ENCODE measurements at regions not wholly inside any gene's neighbourhood (a gene's known extent, or its start where the extent isn't known, plus 50 kb on each side); places are given as distances from the start of the nearest gene placed in this dataset.
A peak's percentile ranks its signal among the peaks of the same experiment; 100 is the strongest.
"Not testable (repeated sequence)": the region's sequence is repeated elsewhere in the genome, so short reads cannot be mapped to it uniquely, and the experiment has no call there.

DNA sequence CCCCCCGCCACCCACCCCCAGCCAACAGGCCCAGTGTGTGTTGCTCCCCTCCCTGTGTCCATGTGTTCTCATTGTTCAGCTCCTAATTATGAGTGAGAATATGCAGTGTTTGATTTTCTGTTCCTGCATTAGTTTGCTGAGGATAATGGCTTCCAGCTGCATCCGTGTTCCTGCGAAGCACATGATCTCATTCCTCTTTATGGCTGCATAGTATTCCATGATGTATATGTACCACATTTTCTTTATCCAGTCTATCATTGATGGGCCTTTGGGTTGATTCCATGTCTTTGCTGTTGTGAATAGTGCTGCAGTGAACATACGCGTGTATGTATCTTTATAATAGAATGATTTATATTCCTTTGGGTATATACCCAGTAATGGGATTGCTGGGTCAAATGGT is 68.8 kb upstream of the TNRC6B start:
- POLR2A ChIA-PET: interaction anchor here (0.6 to 0.8 kb wide), 4 partner anchors 9 to 241 kb away, joined by 4 to 8 read pairs (median 6); no protein-coding TSS in a partner anchor
- H3K27ac Mint-ChIP-seq: peak overlapping the region in 1 of 2 donors; percentile 31

DNA sequence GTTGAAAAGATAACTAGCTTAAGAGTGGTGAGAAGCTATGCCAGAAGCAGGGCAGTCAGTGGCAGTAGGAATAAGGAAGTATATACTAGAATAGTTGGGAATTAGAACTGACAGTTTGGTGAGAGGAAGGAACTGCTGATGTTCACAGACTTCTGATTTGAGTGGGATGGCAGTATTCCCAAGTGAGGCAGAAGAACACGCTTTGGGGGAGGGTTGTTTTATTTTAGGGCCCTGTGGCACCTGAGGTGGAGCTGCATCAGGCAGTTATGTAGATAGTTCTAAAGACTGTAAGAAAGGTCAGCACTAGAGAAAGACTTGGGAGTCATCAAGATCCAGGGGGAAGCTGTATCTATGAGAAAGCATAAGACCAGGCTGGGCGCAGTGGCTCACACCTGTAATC is 66.3 kb upstream of the TNRC6B start:
- Histone ChIP-seq H3K36me3 (ENCODE audit: control insufficient read depth in 2 of 2, extremely low read depth in 1 of 2, insufficient read depth in 1 of 2, low read length in 1 of 2) (no peaks in the 10 kb centered on the region), H3K27ac (ENCODE audit: low read length) (no peak overlapping the region), H3K27me3 (replicated peaks in 1 of 2; ENCODE audit: control insufficient read depth in 2 of 2, extremely low read depth in 1 of 2, insufficient read depth in 2 of 2, low read length in 1 of 2) (no peaks in the 10 kb centered on the region), H3K9me3 (no peaks in the 10 kb centered on the region), H3K4me3 (ENCODE audit: control insufficient read depth in 1 of 2, extremely low read depth in 1 of 2, low read length in 1 of 2) (no peak overlapping the region), H3K4me1 (ENCODE audit: control insufficient read depth in 1 of 2, extremely low read depth in 1 of 2, insufficient read depth in 2 of 2, low read length in 2 of 2) (peaks cover 39 to 67% of the 10 kb centered on the region in 2 experiments)
- POLR2A ChIA-PET: no interaction called here
- 100% methylated on average over 2 of the region's 2 CpGs for WGBS (ENCODE audit: insufficient coverage)
- CTCF ChIA-PET: interaction anchor here in 1 of 2 donors (0.5 kb wide), 1 partner anchor 33 kb away, joined by 5 read pairs; no protein-coding TSS in a partner anchor
- Mint-ChIP-seq H3K9me3 (no peaks in the 10 kb centered on the region), H3K27ac (peak overlapping the region; percentile 25 to 53), H3K4me3 (peak overlapping the region in 1 of 3 donors; percentile 43), H3K36me3 (peaks cover 2% of the 10 kb centered on the region), H3K4me1 (peaks cover 93 to 98% (median 94%) of the 10 kb centered on the region in 3 donors), H3K27me3 (no peaks in the 10 kb centered on the region)
- DNase-seq (no peak), ATAC-seq (replicated peaks in 1 of 4) (no peak)

More for the DNA sequence above, 68.8 kb upstream of the TNRC6B start:
- H3K9me3 ChIP-seq; H3K4me3 ChIP-seq (ENCODE audit: control insufficient read depth in 1 of 2, extremely low read depth in 1 of 2, low read length in 1 of 2); H3K9me3 Mint-ChIP-seq; H3K27me3 Mint-ChIP-seq; ATAC-seq (replicated peaks in 1 of 4); H3K36me3 Mint-ChIP-seq; CTCF ChIA-PET; H3K36me3 ChIP-seq (ENCODE audit: control insufficient read depth in 2 of 2, extremely low read depth in 1 of 2, insufficient read depth in 1 of 2, low read length in 1 of 2); H3K27me3 ChIP-seq (replicated peaks in 1 of 2; ENCODE audit: control insufficient read depth in 2 of 2, extremely low read depth in 1 of 2, insufficient read depth in 2 of 2, low read length in 1 of 2); DNase-seq; H3K27ac ChIP-seq (ENCODE audit: low read length): not testable (repeated sequence)
- peaks cover 18 to 45% of the 10 kb centered on the region in 2 experiments for H3K4me1 ChIP-seq (ENCODE audit: control insufficient read depth in 1 of 2, extremely low read depth in 1 of 2, insufficient read depth in 2 of 2, low read length in 2 of 2)
- peak overlapping the region in 1 of 3 donors; percentile 81 for H3K4me3 Mint-ChIP-seq
- WGBS (ENCODE audit: insufficient coverage): no CpG with 5 or more reads among the region's 5 CpGs
- peaks cover 94 to 97% (median 94%) of the 10 kb centered on the region in 3 donors for H3K4me1 Mint-ChIP-seq

DNA sequence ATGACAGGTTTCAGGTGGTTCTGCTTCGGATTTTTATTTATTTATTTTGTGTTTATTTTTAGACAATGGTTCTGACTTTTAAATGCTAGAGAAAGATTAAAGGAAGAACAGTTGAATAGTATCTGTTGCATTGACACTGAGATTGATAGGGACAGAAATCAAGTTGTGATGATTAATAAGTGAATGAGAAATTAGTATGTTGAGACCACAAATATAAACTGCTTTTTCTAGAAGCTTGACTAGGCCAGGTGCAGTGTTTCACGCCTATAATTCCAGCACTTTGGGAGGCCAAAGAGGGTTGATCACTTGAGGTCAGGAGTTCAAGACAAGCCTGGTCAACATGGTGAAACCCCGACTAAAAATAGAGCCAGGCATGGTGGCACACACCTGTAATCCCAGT is 65.1 kb upstream of the TNRC6B start:
- Histone ChIP-seq H3K36me3 (ENCODE audit: control insufficient read depth in 2 of 2, extremely low read depth in 1 of 2, insufficient read depth in 1 of 2, low read length in 1 of 2) (no peaks in the 10 kb centered on the region), H3K27me3 (replicated peaks in 1 of 2; ENCODE audit: control insufficient read depth in 2 of 2, extremely low read depth in 1 of 2, insufficient read depth in 2 of 2, low read length in 1 of 2) (no peaks in the 10 kb centered on the region), H3K4me3 (ENCODE audit: control insufficient read depth in 1 of 2, extremely low read depth in 1 of 2, low read length in 1 of 2) (no peak overlapping the region), H3K27ac (ENCODE audit: low read length) (no peak overlapping the region), H3K9me3 (no peaks in the 10 kb centered on the region), H3K4me1 (ENCODE audit: control insufficient read depth in 1 of 2, extremely low read depth in 1 of 2, insufficient read depth in 2 of 2, low read length in 2 of 2) (peaks cover 44 to 71% of the 10 kb centered on the region in 2 experiments)
- no peak for ATAC-seq (replicated peaks in 1 of 4)
- no peaks in the 10 kb centered on the region for H3K9me3 Mint-ChIP-seq
- 83% methylated on average over 1 of the region's 3 CpGs for WGBS (ENCODE audit: insufficient coverage)
- no peaks in the 10 kb centered on the region for H3K27me3 Mint-ChIP-seq
- H3K4me3 Mint-ChIP-seq: peak overlapping the region in 1 of 3 donors; percentile 20
- peaks cover 94 to 98% (median 95%) of the 10 kb centered on the region in 3 donors for H3K4me1 Mint-ChIP-seq
- DNase-seq: no peak
- H3K36me3 Mint-ChIP-seq: peaks cover 2% of the 10 kb centered on the region
- peak overlapping the region; percentile 66 to 69 for H3K27ac Mint-ChIP-seq
- CTCF ChIA-PET: interaction anchor here in 1 of 2 donors (0.5 kb wide), 1 partner anchor 81 kb away, joined by 3 read pairs; no protein-coding TSS in a partner anchor
- POLR2A ChIA-PET: no interaction called here

DNA sequence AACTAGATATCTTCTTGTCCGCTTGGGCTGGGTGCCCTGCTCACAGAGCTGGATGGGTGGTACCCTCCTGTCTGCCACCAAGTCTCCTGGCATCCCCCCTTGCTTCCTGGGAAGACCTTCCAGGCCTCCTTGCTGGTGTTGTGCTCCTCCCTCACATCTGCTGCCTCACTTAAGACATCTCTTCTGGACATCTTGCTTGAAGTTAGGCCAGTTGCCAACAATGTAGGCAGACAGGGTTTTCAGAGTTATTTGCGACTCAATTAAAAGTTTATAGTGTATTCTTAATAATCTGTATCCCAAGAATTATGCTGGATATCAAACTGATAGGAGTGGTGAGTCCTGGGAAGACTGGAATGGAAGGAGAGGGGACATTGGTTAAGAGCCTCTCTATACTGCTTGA is 64.0 kb upstream of the TNRC6B start:
- no peaks in the 10 kb centered on the region for H3K27me3 ChIP-seq (replicated peaks in 1 of 2; ENCODE audit: control insufficient read depth in 2 of 2, extremely low read depth in 1 of 2, insufficient read depth in 2 of 2, low read length in 1 of 2)
- peaks cover 4% of the 10 kb centered on the region for H3K36me3 Mint-ChIP-seq
- no CpG with 5 or more reads among the region's 2 CpGs for WGBS (ENCODE audit: insufficient coverage)
- peaks cover 0 to 4% of the 10 kb centered on the region in 2 donors for H3K36me3 ChIP-seq (ENCODE audit: control insufficient read depth in 2 of 2, extremely low read depth in 1 of 2, insufficient read depth in 1 of 2, low read length in 1 of 2)
- H3K9me3 ChIP-seq: no peaks in the 10 kb centered on the region
- H3K9me3 Mint-ChIP-seq: no peaks in the 10 kb centered on the region
- peak overlapping the region in 1 of 3 donors; percentile 22 for H3K4me3 Mint-ChIP-seq
- H3K4me1 Mint-ChIP-seq: peaks cover 94 to 98% (median 94%) of the 10 kb centered on the region in 3 donors
- peak overlapping the region; percentile 30 for H3K27ac ChIP-seq (ENCODE audit: low read length)
- ChIA-PET CTCF (no interaction called here), POLR2A (no interaction called here)
- peaks cover 47 to 64% of the 10 kb centered on the region in 2 experiments for H3K4me1 ChIP-seq (ENCODE audit: control insufficient read depth in 1 of 2, extremely low read depth in 1 of 2, insufficient read depth in 2 of 2, low read length in 2 of 2)
- DNase-seq (no peak), ATAC-seq (replicated peaks in 1 of 4) (no peak)
- H3K27me3 Mint-ChIP-seq: no peaks in the 10 kb centered on the region
- no peak overlapping the region for H3K4me3 ChIP-seq (ENCODE audit: control insufficient read depth in 1 of 2, extremely low read depth in 1 of 2, low read length in 1 of 2)
- H3K27ac Mint-ChIP-seq: peak overlapping the region; percentile 58 to 66

DNA sequence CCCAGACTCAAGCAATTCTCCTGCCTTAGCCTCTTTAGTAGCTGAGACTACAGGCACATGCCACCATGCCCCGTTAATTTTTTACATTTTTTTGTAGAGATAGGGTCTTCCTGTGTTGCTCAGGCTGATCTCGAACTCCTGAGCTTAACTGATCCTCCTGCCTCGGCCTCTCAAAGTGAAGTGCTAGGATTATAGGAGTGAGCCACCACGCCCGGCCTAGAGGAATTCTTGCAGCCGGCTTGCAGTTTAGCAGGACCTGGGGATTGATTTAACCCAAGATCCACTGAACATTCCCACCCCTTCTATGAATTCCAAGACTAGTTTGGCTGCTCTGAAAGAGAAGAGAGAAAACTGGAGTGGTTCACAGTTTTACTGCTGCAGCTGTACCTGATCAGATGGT is 63.3 kb upstream of the TNRC6B start:
- Histone ChIP-seq H3K27me3 (replicated peaks in 1 of 2; ENCODE audit: control insufficient read depth in 2 of 2, extremely low read depth in 1 of 2, insufficient read depth in 2 of 2, low read length in 1 of 2) (no peaks in the 10 kb centered on the region), H3K9me3 (no peaks in the 10 kb centered on the region), H3K4me3 (ENCODE audit: control insufficient read depth in 1 of 2, extremely low read depth in 1 of 2, low read length in 1 of 2) (no peak overlapping the region), H3K4me1 (ENCODE audit: control insufficient read depth in 1 of 2, extremely low read depth in 1 of 2, insufficient read depth in 2 of 2, low read length in 2 of 2) (peaks cover 50 to 64% of the 10 kb centered on the region in 2 experiments), H3K27ac (ENCODE audit: low read length) (peak overlapping the region; percentile 7), H3K36me3 (ENCODE audit: control insufficient read depth in 2 of 2, extremely low read depth in 1 of 2, insufficient read depth in 1 of 2, low read length in 1 of 2) (peaks cover 0 to 9% of the 10 kb centered on the region in 2 donors)
- Mint-ChIP-seq H3K36me3 (peaks cover 3% of the 10 kb centered on the region), H3K4me3 (no peak overlapping the region), H3K9me3 (no peaks in the 10 kb centered on the region), H3K27ac (peak overlapping the region; percentile 64 to 80), H3K4me1 (peaks cover 89 to 94% (median 90%) of the 10 kb centered on the region in 3 donors), H3K27me3 (no peaks in the 10 kb centered on the region)
- DNase-seq (no peak), ATAC-seq (replicated peaks in 1 of 4) (no peak)
- POLR2A ChIA-PET: no interaction called here
- WGBS (ENCODE audit: insufficient coverage): no CpG with 5 or more reads among the region's 6 CpGs
- CTCF ChIA-PET: no interaction called here

DNA sequence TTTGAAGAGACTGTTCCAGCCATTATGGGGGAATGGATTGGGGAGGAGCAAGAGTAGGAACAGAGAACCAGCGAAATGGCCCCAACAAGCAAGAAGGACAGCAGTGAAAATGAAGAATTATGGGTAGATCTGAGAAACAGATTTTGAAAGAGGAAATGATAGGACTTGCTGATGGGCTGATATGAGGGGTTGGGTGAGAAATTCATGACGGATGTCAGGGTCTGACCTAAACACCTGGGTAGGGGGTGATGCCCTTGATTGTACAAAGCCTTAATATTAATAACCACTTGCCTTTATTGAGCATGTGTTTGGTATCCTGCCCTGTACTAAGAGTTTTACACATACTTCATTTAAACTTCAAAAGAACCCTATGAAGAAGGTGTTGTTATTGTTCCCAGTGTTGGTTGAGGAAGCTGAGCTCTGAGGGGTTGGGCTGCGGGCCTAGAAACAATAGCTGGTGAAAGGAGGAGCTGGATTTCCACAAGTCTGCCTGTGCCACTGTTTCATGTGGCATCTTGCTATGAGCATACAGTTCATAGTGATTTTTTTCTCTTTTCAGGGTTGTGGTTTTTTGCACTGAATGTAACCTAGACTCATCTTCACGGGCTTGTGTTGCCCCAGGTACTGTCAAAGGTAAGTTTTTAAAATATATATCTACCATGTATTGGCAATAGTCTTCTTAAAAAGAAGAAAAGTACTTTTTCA is 61.1 kb upstream of the TNRC6B start:
- ChIA-PET CTCF (interaction anchor here in 1 of 2 donors (1.0 kb wide), 1 partner anchor 72 kb away, joined by 4 read pairs; no protein-coding TSS in a partner anchor), POLR2A (interaction anchor here in 1 of 2 donors (1.0 kb wide), 1 partner anchor 72 kb away, joined by 8 read pairs; no protein-coding TSS in a partner anchor)
- H3K27ac Mint-ChIP-seq: peak overlapping the region; percentile 64 to 69
- DNase-seq (peak; percentile 11 to 87 (median 69)), ATAC-seq (replicated peaks in 1 of 4) (peak; percentile 96 to 97 (median 96))
- no peaks in the 10 kb centered on the region for H3K27me3 Mint-ChIP-seq
- H3K27me3 ChIP-seq (replicated peaks in 1 of 2; ENCODE audit: control insufficient read depth in 2 of 2, extremely low read depth in 1 of 2, insufficient read depth in 2 of 2, low read length in 1 of 2): no peaks in the 10 kb centered on the region
- H3K27ac ChIP-seq (ENCODE audit: low read length): peak overlapping the region; percentile 50
- H3K4me3 Mint-ChIP-seq: peak overlapping the region; percentile 26 to 63 (median 48)
- no peaks in the 10 kb centered on the region for H3K9me3 ChIP-seq
- peaks cover 0 to 17% of the 10 kb centered on the region in 2 donors for H3K36me3 ChIP-seq (ENCODE audit: control insufficient read depth in 2 of 2, extremely low read depth in 1 of 2, insufficient read depth in 1 of 2, low read length in 1 of 2)
- WGBS (ENCODE audit: insufficient coverage): 0% methylated on average over 2 of the region's 4 CpGs
- H3K9me3 Mint-ChIP-seq: no peaks in the 10 kb centered on the region
- peaks cover 54 to 60% of the 10 kb centered on the region in 2 experiments for H3K4me1 ChIP-seq (ENCODE audit: control insufficient read depth in 1 of 2, extremely low read depth in 1 of 2, insufficient read depth in 2 of 2, low read length in 2 of 2)
- peaks cover 11% of the 10 kb centered on the region for H3K36me3 Mint-ChIP-seq
- H3K4me3 ChIP-seq (ENCODE audit: control insufficient read depth in 1 of 2, extremely low read depth in 1 of 2, low read length in 1 of 2): peak overlapping the region; percentile 3 to 36
- peaks cover 83 to 91% (median 86%) of the 10 kb centered on the region in 3 donors for H3K4me1 Mint-ChIP-seq

Measured in T-cell (primary cell).